Kidney tubule cell (primary cell): ENCODE measurements at regions not wholly inside any gene's neighbourhood (a gene's known extent, or its start where the extent isn't known, plus 50 kb on each side); places are given as distances from the start of the nearest gene placed in this dataset.

Source experiments
- DNase-seq: peaks from one replicate; pipeline ENCODE4 v3.0.0-alpha.2; 2018; ENCODE audit warnings: low spot score

DNA sequence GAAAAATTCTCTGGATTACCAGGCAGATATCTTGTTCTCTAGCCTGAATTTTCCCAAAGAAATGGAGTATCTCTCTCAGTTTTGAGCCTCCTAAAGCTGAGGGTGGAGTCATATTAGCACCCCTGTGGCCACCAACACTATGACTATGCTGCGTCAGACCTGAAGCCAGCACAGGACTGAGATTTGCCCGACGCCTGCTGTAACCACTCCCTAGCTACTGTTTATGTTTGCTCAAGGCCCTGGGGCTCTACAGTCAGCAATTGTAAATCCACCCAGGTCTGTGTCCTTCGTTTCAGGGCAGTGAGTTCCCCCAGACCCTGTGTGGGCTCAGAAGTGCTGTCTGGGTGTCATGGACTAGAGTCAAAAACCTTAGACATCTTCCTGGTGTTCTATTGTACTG lies 61.4 kb downstream of the ZXDA start:
- no peak for DNase-seq

DNA sequence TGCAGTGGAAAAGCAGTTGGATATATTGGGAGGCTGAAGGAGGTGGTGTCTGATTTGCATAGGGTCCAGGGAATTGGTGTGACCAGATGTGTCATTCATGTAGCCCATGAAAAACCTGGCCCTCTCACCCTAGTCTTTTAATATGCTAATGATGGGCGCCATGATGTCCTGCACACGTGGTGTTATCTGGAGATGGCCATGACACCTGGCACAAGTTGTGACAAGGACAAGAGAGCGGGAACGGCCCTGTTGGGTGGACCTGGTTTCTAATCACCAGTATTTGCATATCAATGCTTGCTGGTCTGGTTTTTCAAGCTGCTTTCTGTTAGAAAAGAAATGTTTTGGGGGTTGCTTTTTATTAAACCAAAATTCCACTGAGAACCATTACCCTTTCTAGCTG lies 87.4 kb downstream of the ZXDA start:
- DNase-seq: no peak

DNA sequence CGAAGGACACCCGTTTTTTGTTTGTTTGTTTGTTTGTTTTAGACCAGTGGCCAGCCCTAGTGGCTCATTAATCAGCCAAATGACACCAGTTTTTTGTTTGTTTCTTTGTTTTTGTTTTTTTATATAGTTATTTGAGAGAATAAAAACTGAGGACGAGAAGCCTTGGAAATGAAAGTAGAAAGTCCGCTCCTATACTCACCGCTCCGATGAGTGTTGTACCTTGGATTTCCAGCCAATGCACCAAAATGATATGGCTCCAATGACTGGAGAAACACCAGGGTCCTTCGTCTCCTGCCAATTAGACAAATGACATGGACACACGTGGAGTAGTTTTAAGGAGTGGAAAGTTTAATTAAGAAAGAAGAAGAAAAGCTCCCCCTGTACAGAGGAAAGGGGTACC lies 87.9 kb downstream of the ZXDA start:
- DNase-seq: no peak

DNA sequence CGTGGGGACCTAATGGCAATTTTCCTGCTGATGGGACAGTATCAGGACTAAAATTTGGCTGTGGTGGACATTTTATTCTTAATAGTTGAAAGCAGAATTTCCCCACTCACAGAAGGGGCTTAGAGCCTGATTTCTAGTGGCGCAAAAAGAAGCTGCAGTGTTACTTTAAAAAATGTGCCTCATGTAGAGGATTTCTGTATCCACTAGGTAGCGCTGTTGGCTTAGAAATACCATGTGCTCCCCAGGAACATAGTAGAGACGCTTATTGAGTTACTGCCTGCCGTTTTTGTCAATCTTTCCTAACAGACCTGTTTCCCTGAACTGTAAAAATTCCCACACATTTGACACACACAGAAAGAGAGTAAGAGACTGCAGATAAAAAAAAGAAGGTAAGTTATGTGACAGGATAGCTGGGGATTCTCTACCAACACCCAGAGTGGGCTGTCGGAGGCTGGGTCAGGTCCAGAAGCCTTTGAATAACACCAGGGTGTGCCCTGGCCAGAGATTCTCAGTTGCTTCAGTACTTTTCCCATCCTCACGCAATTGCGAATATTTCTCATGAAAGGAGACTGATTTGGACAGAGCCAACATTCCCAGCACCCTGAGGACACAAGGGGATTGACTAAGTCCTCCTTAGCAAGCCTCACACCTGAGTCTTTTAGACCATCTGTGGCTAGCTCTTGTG lies 88.4 kb downstream of the ZXDA start:
- DNase-seq: peak; percentile 68

DNA sequence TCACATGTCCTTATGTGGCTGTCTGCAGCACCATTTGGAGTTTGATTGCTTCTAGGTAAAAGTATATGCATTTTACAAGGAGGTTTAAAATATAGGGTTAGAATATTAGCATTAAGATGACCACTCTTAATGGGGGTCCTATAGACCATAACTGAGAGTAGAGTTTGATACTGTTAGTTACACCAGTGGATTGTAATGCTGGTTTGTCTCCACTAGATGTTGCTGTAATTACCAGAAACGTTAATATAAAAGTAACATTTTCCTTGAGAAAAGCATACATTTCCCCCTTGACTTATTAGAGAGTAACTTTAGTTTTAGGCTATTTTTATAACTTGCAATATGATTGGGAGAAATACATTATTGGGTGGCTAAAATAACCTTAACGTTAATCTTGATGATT lies 93.0 kb downstream of the ZXDA start:
- peak; percentile 4 for DNase-seq

DNA sequence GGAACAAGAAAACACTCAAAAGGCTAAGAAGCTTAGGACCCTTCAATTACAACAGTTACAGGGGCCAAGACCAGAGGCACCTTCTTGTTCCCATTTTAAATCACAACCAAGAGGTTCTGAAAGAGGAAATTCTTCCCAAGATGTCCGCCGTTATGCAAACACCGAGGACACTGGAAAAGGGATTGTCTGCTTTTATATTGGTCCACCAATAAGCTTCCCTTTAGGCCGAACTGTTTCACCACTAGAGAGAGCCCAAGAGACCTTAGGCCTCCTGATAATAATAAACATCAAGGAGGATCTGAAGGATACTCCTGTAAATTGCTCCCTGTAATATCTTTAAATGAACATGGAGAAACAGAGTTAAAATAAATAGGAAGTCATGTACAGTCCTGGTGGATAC lies 92.6 kb upstream of the NLRP2B start:
- DNase-seq: no peak

DNA sequence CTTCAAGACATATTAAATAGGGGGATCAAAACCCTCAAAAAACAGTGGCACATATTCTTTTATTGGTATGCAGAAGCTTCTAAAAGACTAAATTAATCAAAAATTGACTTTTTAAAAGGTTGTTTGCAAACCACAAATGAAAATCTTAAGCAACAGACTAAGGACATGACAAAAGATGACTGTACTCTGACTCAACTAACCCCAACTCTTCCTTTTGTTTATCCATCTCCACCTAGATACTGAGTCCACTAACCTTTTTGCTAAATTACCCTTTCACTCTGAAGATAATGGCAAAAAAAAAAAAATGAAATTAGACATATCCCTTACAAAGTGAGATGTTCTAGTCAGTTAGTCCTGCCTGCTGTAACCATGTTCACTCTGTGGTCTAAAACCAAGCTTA lies 91.6 kb upstream of the NLRP2B start:
- no peak for DNase-seq

DNA sequence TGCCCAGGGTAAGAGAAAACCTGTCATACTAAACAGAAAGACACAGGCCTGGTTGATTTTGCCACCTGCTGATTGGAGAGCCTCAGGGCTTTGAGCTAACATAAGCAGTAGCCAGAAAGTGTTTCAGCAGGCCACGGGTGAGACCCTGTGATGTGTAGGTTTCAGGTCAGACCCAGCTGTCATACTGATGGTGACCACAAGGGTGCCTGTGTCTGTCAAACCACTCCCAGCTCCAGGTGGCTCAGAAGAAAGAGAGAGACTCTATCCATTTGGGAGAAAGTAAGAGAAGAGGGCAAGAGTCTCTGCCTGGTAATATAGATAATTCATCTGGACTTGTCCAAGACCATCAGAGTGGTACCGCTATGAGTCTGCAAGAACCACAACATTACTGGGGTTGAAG lies 72.8 kb upstream of the NLRP2B start:
- no peak for DNase-seq

DNA sequence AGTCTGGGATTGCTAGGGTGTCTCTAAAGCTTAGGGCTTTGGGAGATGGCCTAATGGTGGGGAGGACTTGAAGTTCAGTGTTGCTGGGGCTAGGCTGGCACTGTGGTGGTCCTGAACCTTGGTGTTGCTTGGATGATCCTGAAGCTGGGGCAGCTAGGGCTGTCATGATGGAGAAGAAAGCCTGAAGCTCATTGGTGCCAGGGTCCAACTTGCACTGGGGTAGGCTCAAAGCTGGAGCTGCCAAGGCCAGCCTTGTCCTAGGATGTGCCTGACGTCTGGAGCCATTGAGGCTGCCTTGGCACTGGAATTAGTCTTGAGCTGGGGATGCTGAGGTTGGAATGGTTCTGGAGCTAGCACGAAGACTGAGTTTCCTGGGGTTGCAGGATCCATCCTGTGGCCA lies 61.0 kb upstream of the NLRP2B start:
- no peak for DNase-seq

DNA sequence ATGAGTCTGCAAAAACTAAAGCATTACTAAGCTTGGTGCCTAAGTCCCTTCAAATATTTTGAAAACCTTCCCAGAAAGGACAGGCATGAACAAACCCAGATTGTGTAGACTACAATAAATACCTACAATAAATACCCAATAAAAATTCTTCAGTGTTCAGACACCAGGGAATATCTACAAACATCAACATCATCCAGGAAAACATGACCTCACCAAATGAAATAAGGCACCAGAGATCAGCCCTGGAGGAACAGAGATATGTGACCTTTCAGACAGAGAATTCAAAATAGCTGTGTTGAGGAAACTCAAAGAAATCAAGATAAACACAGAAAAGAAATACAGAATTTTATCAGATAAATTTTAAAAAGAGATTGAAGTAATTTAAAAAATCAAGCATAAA lies 57.8 kb upstream of the NLRP2B start:
- DNase-seq: no peak
